A673 (cell line): ENCODE measurements at regions not wholly inside any gene's neighbourhood (a gene's known extent, or its start where the extent isn't known, plus 50 kb on each side); places are given as distances from the start of the nearest gene placed in this dataset.

Experiments used
- CTCF ChIP-seq: fragments of 300-800, 200-600 bp; sonication (generic); conservative IDR thresholded peaks from 2 replicates; pipeline ENCODE4 v1.5.1; 2017; ENCODE audit warnings: low read depth, mild to moderate bottlenecking, antibody characterized with exemption, low read length, moderate library complexity, mixed read lengths
- EZH2 ChIP-seq: fragments of 200-600 bp; sonication (generic); IDR thresholded peaks from 2 replicates; pipeline ENCODE4 v1.6.1; 2017; ENCODE audit warnings: borderline replicate concordance, low read depth, mild to moderate bottlenecking, mixed read lengths, antibody characterized with exemption, low read length; ENCODE audit not compliant: poor library complexity, severe bottlenecking

DNA sequence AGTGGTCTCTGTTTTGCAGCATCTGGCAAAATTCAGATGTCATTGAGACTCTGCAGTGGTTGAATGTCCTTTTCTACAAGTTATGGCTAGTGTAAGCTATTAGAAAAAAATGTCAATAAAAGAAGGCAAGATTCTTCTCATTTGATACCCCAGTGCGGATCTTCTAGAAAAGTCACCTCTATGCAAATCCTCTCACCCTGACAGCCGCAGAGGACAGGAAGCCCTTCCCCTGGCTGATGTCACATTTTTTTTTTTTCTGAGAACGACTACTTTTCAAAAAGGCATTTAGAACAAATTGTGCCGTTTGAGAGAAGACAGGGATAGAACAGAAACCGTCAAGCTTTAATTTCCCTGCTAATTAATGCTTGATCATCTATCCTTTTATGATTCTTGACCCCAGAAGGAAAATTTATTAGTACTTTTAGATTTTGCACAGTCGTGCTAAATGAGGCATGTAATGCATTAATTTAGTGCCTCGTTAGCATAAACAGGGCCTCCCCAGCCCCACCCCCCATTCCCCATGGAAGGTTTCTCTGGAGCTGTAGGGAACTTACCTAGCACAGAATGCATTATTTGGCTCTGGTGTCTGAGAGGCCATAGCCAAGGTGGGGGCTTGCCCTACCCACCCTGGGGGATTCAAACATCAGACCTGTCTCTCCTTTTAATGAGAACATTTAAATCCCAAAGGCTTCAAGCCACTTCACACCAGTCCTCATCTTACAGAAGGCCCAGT, 183.8 kb downstream of the OPA1 start:
- TF ChIP-seq CTCF (no peak), EZH2 (no peak)
